ENCODE measurements at regions not wholly inside any gene's neighbourhood (a gene's known extent, or its start where the extent isn't known, plus 50 kb on each side); places are given as distances from the start of the nearest gene placed in this dataset.

GRCh38 chr3:88231632-88232031, 81.9 kb downstream of the C3orf38 start:
- DNase-seq (ENCODE audit: low spot score), result no peak
- no peak overlapping the region for H3K4me3 Mint-ChIP-seq (ENCODE audit: unreplicated experiment)
- no peak overlapping the region for H3K27ac Mint-ChIP-seq (ENCODE audit: unreplicated experiment)
- no peaks in the 10 kb centered on the region for H3K36me3 Mint-ChIP-seq (ENCODE audit: low read depth)
- no peak for TF ChIP-seq CTCF (IDR thresholded peaks at IDR 0.05)
- H3K27me3 Mint-ChIP-seq (ENCODE audit: low read depth), result peaks cover 8% of the 10 kb centered on the region
- H3K4me1 Mint-ChIP-seq (ENCODE audit: low read depth), result no peaks in the 10 kb centered on the region
- no peaks in the 10 kb centered on the region for H3K9me3 Mint-ChIP-seq (ENCODE audit: low read depth)

- no peak overlapping the region for H3K27ac Mint-ChIP-seq (ENCODE audit: unreplicated experiment)
- TF ChIP-seq CTCF (IDR thresholded peaks at IDR 0.05), result no peak
- H3K4me3 Mint-ChIP-seq (ENCODE audit: unreplicated experiment), result no peak overlapping the region
- H3K36me3 Mint-ChIP-seq (ENCODE audit: low read depth), result no peaks in the 10 kb centered on the region
- no peaks in the 10 kb centered on the region for H3K4me1 Mint-ChIP-seq (ENCODE audit: low read depth)
- no peaks in the 10 kb centered on the region for H3K9me3 Mint-ChIP-seq (ENCODE audit: low read depth)
- H3K27me3 Mint-ChIP-seq (ENCODE audit: low read depth), result peaks cover 1% of the 10 kb centered on the region
- DNase-seq (ENCODE audit: low spot score), result no peak
Observed at GRCh38 chr3:88235102-88235501, 85.3 kb downstream of the C3orf38 start.

- Mint-ChIP-seq H3K4me1 (ENCODE audit: low read depth) (no peaks in the 10 kb centered on the region), H3K27ac (ENCODE audit: unreplicated experiment) (no peak overlapping the region), H3K36me3 (ENCODE audit: low read depth) (peaks cover 3% of the 10 kb centered on the region), H3K9me3 (ENCODE audit: low read depth) (peaks cover 11% of the 10 kb centered on the region), H3K4me3 (ENCODE audit: unreplicated experiment) (no peak overlapping the region), H3K27me3 (ENCODE audit: low read depth) (no peaks in the 10 kb centered on the region)
- DNase-seq (ENCODE audit: low spot score), result no peak
- no peak for TF ChIP-seq CTCF (IDR thresholded peaks at IDR 0.05)
Observed at GRCh38 chr3:88239870-88240269, 90.1 kb downstream of the C3orf38 start.

GRCh38 chr3:88248658-88249057, 98.9 kb downstream of the C3orf38 start:
- H3K36me3 Mint-ChIP-seq (ENCODE audit: low read depth), result peaks cover 3% of the 10 kb centered on the region
- no peak overlapping the region for H3K4me3 Mint-ChIP-seq (ENCODE audit: unreplicated experiment)
- H3K27ac Mint-ChIP-seq (ENCODE audit: unreplicated experiment), result no peak overlapping the region
- no peak for TF ChIP-seq CTCF (IDR thresholded peaks at IDR 0.05)
- peaks cover 17% of the 10 kb centered on the region for H3K9me3 Mint-ChIP-seq (ENCODE audit: low read depth)
- H3K4me1 Mint-ChIP-seq (ENCODE audit: low read depth), result no peaks in the 10 kb centered on the region
- no peak for DNase-seq (ENCODE audit: low spot score)
- H3K27me3 Mint-ChIP-seq (ENCODE audit: low read depth), result peaks cover 10% of the 10 kb centered on the region

- no peak for TF ChIP-seq CTCF (IDR thresholded peaks at IDR 0.05)
- no peaks in the 10 kb centered on the region for H3K4me1 Mint-ChIP-seq (ENCODE audit: low read depth)
- H3K27ac Mint-ChIP-seq (ENCODE audit: unreplicated experiment), result no peak overlapping the region
- H3K4me3 Mint-ChIP-seq (ENCODE audit: unreplicated experiment), result no peak overlapping the region
- no peaks in the 10 kb centered on the region for H3K9me3 Mint-ChIP-seq (ENCODE audit: low read depth)
- DNase-seq (ENCODE audit: low spot score), result no peak
- H3K27me3 Mint-ChIP-seq (ENCODE audit: low read depth), result peaks cover 17% of the 10 kb centered on the region
- H3K36me3 Mint-ChIP-seq (ENCODE audit: low read depth), result no peaks in the 10 kb centered on the region
Observed at GRCh38 chr3:88259045-88259444, 109.3 kb downstream of the C3orf38 start.

Measured in chondrocyte (in vitro differentiated cells).